GM21717 (cell line): ENCODE measurements at regions not wholly inside any gene's neighbourhood (a gene's known extent, or its start where the extent isn't known, plus 50 kb on each side); places are given as distances from the start of the nearest gene placed in this dataset.
"Not testable (repeated sequence)": the region's sequence is repeated elsewhere in the genome, so short reads cannot be mapped to it uniquely, and the experiment has no call there.

Source experiments
- ATAC-seq: cut with Tn5 transposase; IDR thresholded peaks from one replicate; pipeline ENCODE4 v1.9.1; 2021; ENCODE audit warnings: mild to moderate bottlenecking, moderate library complexity; ENCODE audit not compliant: unreplicated experiment

- ATAC-seq, result no peak
These were observed 515.6 kb upstream of the ZP4 start for GRCh38 chr1:238406098-238406860.

- ATAC-seq, result no peak
These were observed 514.2 kb upstream of the ZP4 start for GRCh38 chr1:238404921-238405320.

GRCh38 chr1:238404481-238404880, 513.8 kb upstream of the ZP4 start:
- ATAC-seq, result no peak

- ATAC-seq, result no peak
These were observed 510.4 kb upstream of the ZP4 start for GRCh38 chr1:238401144-238401543.

- no peak for ATAC-seq
These were observed 508.8 kb upstream of the ZP4 start for GRCh38 chr1:238399558-238399957.

- no peak for ATAC-seq
These were observed 505.4 kb upstream of the ZP4 start for GRCh38 chr1:238396140-238396539.

- ATAC-seq, result no peak
These were observed 493.7 kb upstream of the ZP4 start for GRCh38 chr1:238384381-238384780.

- ATAC-seq, result no peak
These were observed 489.4 kb upstream of the ZP4 start for GRCh38 chr1:238380167-238380566.

- ATAC-seq, result not testable (repeated sequence)
These were observed 488.7 kb upstream of the ZP4 start for GRCh38 chr1:238379446-238379845.

GRCh38 chr1:238377280-238377919, 486.7 kb upstream of the ZP4 start:
- ATAC-seq, result no peak

- ATAC-seq, result no peak
These were observed 479.9 kb upstream of the ZP4 start for GRCh38 chr1:238370599-238370998.

GRCh38 chr1:238364214-238364892, 473.6 kb upstream of the ZP4 start:
- ATAC-seq, result no peak

GRCh38 chr1:238360474-238360873, 469.8 kb upstream of the ZP4 start:
- no peak for ATAC-seq

- no peak for ATAC-seq
These were observed 459.7 kb upstream of the ZP4 start for GRCh38 chr1:238350471-238350870.

- ATAC-seq, result no peak
These were observed 455.6 kb upstream of the ZP4 start for GRCh38 chr1:238346340-238346739.

GRCh38 chr1:238345837-238346236, 455.1 kb upstream of the ZP4 start:
- no peak for ATAC-seq

- ATAC-seq, result no peak
These were observed 453.1 kb upstream of the ZP4 start for GRCh38 chr1:238343852-238344251.

GRCh38 chr1:238341395-238341794, 450.7 kb upstream of the ZP4 start:
- no peak for ATAC-seq

GRCh38 chr1:238340989-238341388, 450.3 kb upstream of the ZP4 start:
- ATAC-seq, result no peak

GRCh38 chr1:238336531-238336930, 445.8 kb upstream of the ZP4 start:
- no peak for ATAC-seq

- ATAC-seq, result no peak
These were observed 443.4 kb upstream of the ZP4 start for GRCh38 chr1:238334170-238334569.

GRCh38 chr1:238331557-238331956, 440.8 kb upstream of the ZP4 start:
- no peak for ATAC-seq
